ENCODE measurements at regions not wholly inside any gene's neighbourhood (a gene's known extent, or its start where the extent isn't known, plus 50 kb on each side); places are given as distances from the start of the nearest gene placed in this dataset.
A peak's percentile ranks its signal among the peaks of the same experiment; 100 is the strongest.

GRCh38 chr2:152236191-152236925, 60.8 kb upstream of the STAM2 start:
- no peak for TF ChIP-seq RARB (CRISPR knock-in tag; IDR thresholded peaks at IDR 0.05)
- TF ChIP-seq ZC3H10 (CRISPR knock-in tag; IDR thresholded peaks at IDR 0.05) = no peak
- no peak for TF ChIP-seq CSDC2 (CRISPR knock-in tag; IDR thresholded peaks at IDR 0.05)
- no peak for ATAC-seq

- no peak for ATAC-seq
- no peak for TF ChIP-seq ZC3H10 (CRISPR knock-in tag; IDR thresholded peaks at IDR 0.05)
- no peak for TF ChIP-seq OSR1 (CRISPR knock-in tag; IDR thresholded peaks at IDR 0.05)
- no peak for TF ChIP-seq ARNTL (CRISPR knock-in tag; IDR thresholded peaks at IDR 0.05; ENCODE audit: borderline replicate concordance, low read depth)
- TF ChIP-seq GLIS3 (CRISPR knock-in tag; IDR thresholded peaks at IDR 0.05) = no peak
- no peak for TF ChIP-seq POU6F1 (CRISPR knock-in tag; IDR thresholded peaks at IDR 0.05; ENCODE audit: borderline replicate concordance, low read depth)
- TF ChIP-seq SNAI2 (CRISPR knock-in tag; IDR thresholded peaks at IDR 0.05) = no peak
- no peak for TF ChIP-seq RARB (CRISPR knock-in tag; IDR thresholded peaks at IDR 0.05)
- no peak for TF ChIP-seq ZNF565 (CRISPR knock-in tag; conservative IDR thresholded peaks at IDR 0.05; ENCODE audit: low read depth)
- TF ChIP-seq TSHZ2 (CRISPR knock-in tag; IDR thresholded peaks at IDR 0.05) = no peak
- no peak for TF ChIP-seq PATZ1 (CRISPR knock-in tag; IDR thresholded peaks at IDR 0.05; ENCODE audit: borderline replicate concordance)
Measured at GRCh38 chr2:152238016-152238415, 62.5 kb upstream of the STAM2 start.

GRCh38 chr2:152240559-152241231, 65.1 kb upstream of the STAM2 start:
- peak; percentile 40; the same call in 1 of the 3 replicates for ATAC-seq
- TF ChIP-seq ZFP3 (CRISPR knock-in tag; IDR thresholded peaks at IDR 0.05) (no peak), PATZ1 (CRISPR knock-in tag; IDR thresholded peaks at IDR 0.05; ENCODE audit: borderline replicate concordance) (no peak), ZC3H10 (CRISPR knock-in tag; IDR thresholded peaks at IDR 0.05) (no peak), TSHZ2 (CRISPR knock-in tag; IDR thresholded peaks at IDR 0.05) (no peak), TCF4 (CRISPR knock-in tag; IDR thresholded peaks at IDR 0.05; ENCODE audit: borderline replicate concordance) (no peak)

Data from SK-N-SH treated with all-trans-retinoic acid at 6 μM for 48 hours (cell line).